NCI-H1092 (cell line): ENCODE measurements at regions not wholly inside any gene's neighbourhood (a gene's known extent, or its start where the extent isn't known, plus 50 kb on each side); places are given as distances from the start of the nearest gene placed in this dataset.
"Not testable (repeated sequence)": the region's sequence is repeated elsewhere in the genome, so short reads cannot be mapped to it uniquely, and the experiment has no call there.

Source experiments
- DNase-seq: peaks from one replicate; lab custom pipeline; 2025; lab: John Stamatoyannopoulos, UW

DNA sequence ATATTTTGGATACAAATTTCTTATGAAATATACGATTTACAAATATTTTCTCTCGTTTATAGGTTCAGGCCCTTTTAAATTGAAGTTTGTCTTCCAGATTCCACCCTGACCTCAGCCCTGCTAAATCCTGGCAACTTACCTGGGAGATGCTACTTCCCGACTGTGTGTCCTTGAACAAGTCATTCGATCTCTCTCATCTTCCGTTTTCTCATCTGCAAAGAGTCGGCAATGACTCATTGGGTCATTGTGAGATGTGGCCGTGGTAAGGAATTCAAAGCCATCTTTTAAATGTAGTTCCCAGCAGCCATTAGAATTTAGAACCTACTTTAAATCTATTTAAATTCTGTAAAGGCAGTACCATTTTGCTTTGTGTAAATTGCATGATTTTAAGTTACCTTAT is 72.5 kb downstream of the LHX2 start:
- no peak for DNase-seq

DNA sequence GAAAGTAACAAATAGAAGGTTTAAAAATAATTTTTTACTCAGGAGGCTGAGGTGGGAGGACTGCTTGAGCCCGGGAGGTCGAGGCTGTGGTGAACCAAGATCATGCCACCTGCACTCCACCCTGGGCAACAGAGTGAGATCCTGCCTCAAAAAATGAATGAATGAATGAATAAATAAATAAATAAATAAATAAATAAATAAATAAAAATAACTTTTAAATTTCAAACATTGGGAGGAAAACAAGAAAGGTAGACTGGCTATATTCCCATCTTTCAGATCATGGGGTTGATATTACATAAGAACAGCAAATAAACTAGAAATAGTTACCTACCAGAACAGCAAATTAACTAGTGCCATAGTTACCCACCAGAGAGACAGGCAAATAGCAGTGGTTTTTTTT is 75.7 kb downstream of the LHX2 start:
- no peak for DNase-seq

DNA sequence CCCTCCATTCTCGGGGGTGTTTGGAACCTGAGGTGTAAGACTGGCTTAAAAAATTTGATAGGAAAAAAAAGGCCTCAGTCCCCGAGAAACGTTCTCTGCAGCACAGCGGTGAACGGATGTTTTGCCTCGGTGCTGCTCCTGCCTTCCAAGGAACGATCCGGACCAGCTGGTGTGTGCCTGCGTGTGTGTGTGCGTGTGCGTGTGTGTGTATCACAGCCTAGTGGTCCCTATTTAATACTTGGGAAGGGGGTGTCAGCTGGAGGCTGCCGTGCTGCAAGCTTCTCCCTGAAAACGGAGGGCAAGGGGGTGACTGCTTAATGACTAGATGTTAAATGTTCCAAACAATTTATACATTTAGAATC is 76.9 kb downstream of the LHX2 start:
- DNase-seq, result no peak

DNA sequence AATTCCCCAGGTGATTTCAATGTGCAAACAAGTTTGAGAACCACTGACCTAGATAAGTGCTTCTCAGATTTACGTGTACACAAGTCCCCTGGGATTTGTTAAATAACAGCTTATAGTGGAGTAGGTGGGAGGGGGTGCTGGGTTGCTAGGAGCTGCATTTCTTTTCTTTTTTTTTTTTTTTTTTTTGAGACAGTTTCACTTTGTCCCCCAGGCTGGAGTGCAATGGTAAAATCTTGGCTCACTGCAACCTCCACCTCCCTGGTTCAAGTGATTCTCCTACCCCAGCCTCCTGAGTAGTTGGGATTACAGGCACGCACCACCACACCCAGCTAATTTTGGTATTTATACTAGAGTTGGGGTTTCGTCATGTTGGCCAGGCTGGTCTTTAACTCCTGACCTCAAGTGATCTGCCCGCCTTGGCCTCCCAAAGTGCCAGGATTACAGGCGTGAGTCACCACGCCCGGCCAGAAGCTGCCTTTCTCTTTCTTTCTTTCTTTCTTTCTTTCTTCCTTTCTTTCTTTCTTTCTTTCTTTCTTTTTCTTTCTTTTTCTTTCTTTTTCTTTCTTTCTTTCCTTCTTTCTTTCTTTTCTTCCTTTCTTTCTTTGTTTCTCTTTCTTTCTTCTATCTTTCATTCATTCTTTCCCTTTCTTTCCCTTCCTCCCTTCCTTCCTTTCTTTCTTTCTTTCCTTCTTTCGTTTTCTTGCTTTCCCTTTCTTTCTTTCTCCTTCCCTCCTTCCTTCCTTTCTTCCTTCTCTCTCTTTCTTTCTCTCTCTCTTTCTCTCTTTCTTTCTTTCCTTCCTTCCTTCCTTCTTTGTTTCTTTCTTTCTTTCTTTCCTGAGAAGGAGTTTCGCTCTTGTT is 78.3 kb downstream of the LHX2 start:
- not testable (repeated sequence) for DNase-seq

DNA sequence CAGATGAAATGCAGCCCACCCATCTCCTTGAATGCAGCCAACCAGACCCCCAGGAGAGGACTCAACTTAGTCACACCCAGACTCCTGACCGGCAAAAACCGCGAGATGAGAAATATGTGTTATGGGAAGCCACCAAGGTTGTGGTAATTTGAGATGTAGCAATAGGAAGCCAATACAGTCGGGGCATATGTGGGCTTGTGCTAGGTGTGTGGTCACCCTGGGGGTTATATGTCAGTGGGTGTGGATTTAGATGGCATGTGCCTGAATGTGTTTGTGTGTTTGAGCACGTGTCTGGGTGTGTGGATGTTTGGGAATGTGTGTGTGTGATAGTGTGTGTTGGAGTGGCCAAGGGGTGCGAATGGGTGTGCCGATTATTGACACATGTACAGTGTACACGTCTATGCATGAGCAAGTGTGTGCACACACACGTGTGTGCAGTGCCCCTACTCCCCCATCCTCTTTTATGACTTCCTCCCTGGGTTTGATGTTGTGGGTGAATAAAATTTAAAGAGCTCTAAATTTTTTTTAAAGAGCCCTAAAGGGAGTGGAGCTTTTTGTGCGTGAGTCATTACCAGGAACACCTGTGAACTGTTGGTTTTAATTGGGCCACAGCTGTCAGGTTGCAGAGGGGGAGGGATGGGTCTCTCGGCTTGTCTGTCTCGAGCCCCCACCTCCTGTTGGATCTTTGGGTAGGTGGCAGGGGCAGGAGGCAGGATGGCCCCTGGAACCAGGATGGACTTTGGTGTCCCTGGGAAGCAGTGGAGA is 86.8 kb downstream of the LHX2 start:
- DNase-seq, result no peak

DNA sequence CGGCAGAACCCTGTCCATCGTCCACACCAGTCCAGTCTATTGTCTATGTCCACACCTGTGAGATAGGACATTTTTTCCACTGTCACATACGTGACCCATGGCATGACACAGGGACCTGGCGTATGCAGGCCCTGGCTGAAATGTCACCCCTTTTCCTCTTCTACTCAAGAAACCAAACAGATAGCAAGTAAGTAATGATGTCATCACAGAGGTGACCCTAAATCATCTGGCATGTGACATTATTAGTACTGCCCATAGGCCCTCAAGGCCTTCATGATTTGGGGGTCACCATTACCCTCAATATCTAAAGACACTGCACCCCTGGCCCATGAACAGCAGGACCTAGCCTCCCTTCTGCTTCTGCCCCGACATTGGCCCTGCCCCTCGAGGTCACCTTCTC is 88.3 kb downstream of the LHX2 start:
- no peak for DNase-seq

DNA sequence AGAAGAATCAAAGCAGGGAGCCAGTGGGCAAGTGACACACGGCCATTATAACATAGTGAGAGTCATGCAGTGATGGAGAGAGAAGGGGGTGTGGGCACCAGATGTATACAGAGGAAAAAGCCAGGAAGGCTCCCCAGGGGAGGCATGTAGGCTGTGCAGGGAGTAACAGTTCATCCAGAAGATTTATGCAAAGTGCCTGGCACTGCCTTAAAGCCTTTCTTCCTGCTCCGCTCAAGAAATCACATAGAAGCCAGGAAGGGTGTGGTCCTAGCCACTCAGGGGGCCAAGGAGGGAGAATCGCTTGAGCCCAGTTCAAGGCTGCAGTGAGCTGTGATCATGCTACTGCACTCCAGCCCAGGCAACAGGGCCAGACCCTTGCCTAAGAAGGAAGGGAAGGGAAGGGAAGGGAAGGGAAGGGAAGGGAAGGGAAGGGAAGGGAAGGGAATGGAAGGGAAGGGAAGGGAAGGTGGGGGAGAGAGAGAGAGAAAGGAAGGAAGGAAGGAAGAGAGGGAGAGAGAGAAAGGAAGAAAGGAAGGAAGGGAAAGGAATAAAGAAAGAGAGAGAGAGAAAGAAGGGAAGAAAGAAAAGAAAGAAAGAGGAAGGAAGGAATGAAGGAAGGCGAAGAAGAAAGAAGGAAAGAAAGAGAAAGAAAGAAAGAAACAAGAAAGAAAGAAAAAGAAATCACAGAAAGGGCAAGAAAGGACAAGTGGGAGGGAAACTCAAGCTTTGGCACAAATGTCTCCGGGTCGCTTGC is 89.8 kb downstream of the LHX2 start:
- no peak for DNase-seq

DNA sequence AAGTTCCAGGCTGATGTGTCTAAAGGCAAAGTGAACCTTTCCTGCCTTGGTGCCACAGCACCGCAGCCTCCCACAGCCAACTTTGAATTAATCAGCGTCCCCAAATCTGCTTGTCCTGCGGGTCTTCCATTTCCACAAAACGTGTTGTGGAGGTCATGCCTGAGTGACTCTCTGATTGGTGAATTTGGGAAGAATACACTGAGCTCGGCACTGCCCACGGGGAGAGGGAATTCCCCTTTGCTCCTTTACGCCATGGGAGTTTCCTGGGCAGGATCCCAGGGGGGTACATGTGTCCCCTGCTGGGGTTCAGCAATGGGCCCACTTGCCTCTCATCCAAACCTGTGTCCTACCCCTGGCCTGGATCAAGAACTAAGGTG is 90.4 kb downstream of the LHX2 start:
- no peak for DNase-seq

DNA sequence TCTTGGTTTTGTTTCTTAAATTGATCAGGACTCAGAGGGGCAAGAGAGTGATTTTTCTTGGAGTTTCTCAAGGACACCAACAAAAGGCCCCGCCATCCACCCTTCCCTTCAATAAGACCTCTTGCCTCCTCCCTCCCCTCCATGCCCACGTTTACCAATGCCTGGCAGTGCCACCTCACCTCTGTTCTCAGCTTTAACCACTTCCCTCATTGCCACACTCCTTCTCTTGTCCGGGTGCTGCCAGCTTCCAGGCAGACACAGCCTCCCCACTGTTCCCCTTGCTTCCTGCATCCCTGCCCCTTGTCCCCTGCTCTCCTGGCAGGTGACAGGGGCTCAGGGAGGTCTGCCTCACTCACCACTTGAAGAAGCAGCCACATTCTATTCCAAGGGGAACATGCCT is 90.8 kb downstream of the LHX2 start:
- no peak for DNase-seq

DNA sequence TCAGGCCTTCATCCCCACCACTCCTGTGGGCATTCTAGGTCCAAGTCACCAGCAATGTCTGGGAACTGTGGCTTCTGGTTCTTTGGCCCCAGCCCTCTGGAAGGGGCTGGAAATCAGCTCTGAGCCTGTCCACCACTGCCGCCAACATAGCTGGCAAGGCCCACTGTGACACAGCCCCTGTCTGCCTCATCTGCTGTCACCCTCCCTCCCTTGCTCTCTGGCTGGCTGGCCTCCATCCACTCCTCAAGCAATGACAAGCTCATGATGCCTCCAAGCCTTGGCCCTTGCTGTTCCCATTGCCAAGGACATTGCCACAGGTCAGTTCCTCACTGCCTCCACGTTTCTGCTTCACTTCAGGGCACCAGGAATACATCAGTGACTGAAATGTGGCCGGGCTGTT is 93.7 kb downstream of the LHX2 start:
- no peak for DNase-seq

DNA sequence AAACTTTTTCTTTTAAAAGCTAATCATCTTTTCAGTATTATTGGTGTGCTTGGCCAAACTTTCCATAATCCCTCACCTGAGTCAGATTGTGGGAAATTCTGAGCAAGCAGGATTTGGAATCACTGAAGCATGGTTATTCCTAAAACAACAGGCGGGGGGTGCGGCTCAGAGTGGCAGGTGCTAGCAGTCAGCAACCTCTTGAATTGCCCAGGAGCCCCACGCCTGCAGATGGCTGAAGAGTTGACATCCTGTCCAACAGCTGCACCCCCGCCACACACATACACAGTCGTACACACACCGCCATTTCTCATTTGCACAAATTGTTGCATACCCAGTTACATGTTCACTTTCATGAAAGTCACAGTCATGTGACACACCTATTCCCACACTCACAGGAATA is 96.6 kb downstream of the LHX2 start:
- DNase-seq, result peak; percentile 59

DNA sequence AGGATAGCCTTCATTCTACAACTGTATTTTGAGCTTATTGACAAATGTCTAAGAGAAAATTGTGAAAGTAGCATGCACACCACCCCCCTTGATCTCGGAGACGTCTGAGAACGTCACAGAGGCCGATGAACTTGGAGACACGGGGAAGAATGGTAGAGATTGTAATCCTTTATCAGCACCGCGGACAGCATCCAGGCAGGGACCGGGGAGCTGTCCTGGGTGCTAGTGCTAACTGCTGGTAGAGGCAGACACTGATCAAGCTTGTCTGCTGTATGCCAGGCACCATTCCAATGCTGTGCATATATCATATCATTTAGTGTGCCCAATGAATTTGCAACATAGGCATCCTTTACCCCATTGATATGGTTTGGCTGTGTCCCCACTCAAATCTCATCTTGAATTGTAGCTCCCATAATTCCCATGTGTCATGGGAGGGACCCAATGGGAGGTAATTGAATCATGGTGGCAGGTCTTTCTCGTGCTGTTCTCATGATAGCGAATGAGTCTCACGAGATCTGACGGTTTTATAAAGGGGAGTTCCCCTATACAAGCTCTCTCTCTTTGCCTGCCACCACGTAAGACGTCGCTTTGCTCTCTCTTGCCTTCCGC is 98.8 kb downstream of the LHX2 start:
- no peak for DNase-seq

DNA sequence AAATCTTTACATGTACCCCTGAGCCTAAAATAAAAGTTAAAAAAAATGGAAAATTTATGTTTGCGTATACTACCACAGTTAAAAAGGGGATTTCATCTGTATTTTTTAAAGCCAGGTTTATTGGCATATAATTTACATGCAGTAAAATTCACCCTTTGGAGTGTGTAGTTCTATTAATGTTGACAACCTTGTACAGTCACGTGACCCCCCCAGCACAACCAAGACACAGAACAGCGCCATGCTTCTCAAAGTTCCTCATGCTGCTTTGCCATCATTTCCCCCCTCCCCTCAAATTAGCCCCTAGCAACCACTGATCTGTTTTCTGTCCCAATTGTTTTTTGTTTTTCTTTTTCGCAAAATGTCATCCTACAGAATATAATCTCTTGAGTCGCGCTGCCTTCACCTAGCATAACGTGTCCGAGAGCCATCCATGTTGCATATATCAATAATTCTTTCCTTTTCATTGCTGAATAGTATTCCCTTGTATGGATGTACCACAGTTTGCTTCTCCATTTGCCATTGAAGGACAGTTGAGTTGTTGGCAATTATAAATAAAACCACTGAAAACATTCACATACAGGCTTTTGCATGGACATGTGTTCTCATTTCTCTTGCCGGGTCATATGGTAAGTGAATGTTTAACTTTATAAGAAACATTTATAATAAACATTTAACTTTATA is 105.3 kb downstream of the LHX2 start:
- DNase-seq, result no peak

DNA sequence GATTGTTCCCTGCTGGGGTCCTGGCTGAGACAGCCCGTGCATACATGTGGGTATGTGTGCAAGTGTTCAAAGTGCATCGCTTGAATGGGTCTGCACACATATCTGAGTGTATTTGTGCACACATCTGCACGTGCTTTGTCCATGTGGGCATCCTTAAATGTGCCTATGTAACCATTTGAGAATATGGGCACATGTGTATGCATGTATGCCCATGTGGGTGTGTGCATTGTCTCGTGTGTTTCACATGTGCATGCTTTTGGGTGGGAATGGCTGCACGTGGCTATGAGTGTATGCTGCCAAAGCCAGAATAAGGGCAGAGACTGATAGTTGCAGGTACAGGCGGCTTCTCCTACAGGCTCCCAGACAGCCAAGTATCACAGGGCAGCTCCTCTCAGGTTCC is 107.3 kb downstream of the LHX2 start:
- no peak for DNase-seq

DNA sequence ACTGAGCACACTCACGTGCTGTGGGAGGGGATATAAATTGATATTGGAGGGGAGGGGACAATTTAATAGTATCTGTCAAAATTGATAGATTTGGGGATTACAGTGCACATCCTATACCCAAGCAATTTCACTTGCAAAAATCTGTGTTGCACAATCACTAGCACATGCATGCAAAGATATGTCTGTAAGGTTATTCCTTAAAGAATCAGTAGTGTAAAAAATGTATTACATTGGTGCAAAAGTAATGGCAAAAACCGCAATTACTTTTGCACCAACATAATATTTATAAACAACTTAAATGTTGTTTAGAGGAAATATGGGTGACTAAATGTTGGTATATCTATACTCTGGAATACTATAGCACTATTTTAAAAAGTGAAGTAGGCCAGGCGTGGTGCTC is 108.7 kb downstream of the LHX2 start:
- no peak for DNase-seq

DNA sequence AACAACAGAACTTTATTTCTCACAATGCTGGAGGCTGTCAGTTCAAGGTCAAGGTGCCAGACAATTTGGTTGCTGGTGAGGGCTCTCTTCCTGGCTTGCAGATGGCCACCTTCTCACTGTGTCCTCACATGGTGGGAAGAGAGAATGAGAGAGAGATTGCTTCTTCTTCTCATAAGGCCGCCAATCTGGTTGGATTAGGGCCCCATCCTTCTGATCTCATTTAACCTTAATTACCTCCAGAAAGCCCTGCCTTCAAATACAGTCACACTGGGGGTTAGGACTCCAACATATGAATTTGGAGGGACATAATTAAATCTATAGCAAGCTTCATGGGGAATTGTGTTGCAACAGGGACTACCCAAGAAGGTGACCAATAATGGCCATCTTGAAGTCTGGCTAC is 110.2 kb downstream of the LHX2 start:
- no peak for DNase-seq

DNA sequence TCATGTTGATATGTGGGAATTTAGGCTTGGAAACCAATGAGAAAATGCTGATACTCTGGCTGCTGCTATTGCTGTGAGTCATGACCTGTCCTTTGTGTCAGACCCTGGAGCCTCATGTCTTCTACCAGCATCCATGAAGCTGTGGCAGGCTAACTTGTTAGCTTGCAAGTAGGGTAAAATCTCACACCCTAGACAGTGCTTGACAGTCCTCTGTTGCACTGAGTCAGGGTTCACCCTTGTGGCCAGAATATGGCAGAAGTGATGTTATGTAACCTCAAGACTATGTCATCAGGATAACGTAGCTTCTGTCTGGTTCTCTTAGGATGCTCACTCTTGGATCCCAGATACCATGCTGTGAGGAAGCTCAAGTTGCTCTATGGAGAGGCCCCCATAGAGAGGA is 110.8 kb downstream of the LHX2 start:
- no peak for DNase-seq

DNA sequence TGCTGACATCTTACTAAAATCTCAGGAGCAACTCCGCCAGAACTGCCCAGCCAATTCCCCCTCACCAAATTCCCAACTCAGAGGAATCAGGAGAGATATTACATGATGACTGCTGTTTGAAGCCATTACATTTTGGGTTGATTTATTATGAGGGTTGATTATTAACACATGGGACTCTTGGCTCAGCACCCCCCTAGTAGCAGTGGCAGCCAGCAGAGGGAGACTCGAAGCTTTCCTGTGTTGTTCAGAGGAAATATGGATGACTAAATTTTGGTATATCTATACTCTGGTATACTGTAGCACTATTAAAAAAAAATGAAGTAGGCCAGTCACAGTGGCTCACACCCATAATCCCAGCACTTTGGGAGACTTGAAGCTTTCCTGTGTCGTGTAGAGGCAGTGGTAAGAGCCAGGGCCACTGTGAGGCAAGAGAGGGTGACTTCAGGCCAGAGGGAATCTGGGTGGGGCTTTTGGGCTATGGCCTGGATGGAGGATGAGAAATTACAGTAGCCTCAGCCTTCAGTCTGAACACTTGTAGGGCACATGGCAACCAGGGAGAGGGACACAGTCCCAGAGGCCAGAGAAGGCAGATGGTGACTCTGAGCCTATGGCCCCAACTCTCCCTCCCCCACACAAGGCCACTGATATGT is 111.4 kb downstream of the LHX2 start:
- DNase-seq, result no peak

DNA sequence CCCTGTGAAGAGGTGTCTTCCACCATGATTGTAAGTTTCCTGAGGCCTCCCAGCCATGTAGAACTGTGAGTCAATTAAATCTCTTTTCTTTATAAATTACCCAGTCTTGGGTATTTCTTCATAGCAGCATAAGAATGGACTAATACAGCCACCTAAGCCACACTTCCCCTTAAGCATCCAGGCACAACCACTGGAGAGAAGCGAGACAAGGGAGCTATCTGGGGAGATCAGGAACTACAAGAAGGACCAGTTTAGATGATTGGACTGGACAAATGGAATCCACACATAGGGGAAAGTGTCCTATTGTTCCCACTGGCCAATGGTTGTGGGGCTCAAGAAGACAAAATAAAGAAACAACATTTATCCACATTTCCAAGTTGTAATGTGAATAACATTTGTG is 112.1 kb downstream of the LHX2 start:
- DNase-seq, result not testable (repeated sequence)

DNA sequence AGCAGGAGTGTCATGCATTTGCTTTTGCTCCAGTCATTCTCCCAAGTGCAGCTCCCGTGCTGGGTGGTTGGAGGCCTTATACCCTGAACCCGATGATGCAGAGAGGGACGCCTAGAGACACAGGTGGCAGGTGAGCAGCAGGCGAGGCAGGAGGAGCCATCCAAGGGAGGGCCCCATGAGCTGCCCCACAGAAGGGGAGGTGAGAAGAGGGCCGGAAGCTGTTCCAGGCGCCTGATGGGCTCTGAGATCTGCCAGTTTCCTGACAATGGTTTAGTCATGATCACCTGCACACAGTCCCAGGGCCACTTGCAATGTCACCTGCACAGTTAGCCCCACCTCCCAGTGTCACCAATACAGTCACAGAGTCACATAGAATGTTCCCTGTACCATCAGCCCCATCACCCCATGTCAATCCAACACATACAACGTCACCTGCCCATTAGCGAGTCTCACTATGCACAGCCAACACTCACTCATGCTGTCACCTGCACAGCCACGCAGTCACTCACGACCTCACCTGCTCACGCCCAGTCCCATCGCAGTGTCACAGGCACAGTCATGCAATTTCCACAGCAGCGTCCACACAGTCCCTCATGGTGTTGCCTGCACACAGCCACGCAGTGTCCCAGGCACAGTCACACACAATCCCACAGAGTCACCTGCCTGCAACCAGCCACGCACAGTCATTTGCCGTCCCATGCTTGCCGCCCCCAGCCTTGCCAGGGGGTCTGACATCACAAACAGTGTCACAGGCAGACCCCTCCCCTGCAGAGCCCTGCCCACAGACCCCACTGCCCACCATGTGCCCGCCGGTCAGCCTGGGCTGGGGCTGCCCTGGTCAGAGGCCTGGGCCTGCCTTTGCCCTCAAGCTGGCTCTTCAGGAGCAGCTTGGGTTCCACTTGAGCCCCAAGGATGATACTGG is 113.4 kb downstream of the LHX2 start:
- no peak for DNase-seq
